Activated CD4-positive, CD25-positive, alpha-beta regulatory T cell treated with anti-CD3 and anti-CD28 coated beads, Interleukin-2, amount 50 U/mL, for 24 hours (primary cell): ENCODE measurements at regions not wholly inside any gene's neighbourhood (a gene's known extent, or its start where the extent isn't known, plus 50 kb on each side); places are given as distances from the start of the nearest gene placed in this dataset.
"Not testable (repeated sequence)": the region's sequence is repeated elsewhere in the genome, so short reads cannot be mapped to it uniquely, and the experiment has no call there.

Source experiments
- ATAC-seq, 2 donors: fragments of 150-1000 bp; cut with Tn5 transposase; one replicate each; pipeline ENCODE4 v1.10.0; 2021; ENCODE audit warnings: mild to moderate bottlenecking in 1 of 2, moderate library complexity in 1 of 2

DNA sequence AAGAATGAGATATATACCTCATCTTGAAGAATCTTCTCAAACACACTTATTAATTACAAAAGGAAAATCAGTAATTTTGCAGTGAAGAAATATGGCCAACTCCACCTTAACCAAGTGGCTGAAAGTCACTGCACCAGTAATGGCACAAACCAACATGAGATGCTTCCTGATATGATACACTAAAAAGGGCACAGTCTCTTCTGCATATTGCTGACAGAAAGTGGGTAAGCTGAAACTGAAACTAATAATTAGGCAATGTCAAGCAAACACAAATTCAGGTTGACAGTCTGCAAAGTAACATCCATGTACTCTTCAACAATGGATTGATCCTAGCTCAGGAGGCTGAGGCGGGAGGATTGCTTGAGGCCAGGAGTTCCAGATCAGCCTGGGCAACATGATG, 56.1 kb downstream of the ZNF22 start:
- not testable (repeated sequence) for ATAC-seq

- no peak for ATAC-seq
These were observed 57.9 kb downstream of the ZNF22 start for GRCh38 chr10:45058580-45058979.

- no peak for ATAC-seq
These were observed 58.4 kb downstream of the ZNF22 start for GRCh38 chr10:45058992-45059561.

DNA sequence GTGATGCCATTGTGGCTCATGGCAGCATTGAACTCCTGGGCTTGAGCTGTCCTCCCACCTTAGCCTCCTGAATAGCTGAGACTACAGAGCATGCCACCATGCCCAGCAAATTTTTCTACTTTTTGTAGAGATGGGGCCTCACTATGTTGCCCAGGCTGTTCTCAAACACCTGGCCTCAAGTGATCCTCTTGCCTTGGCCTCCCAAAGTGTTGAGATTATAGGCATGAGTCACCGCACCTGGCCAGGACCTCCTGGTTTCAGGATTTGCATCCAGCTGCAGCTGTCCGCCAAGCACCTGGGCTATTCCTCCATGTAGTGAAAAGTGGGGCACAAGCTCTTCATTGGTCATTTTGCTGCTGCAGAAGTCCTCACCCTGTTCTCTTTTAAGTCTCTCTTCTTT, 58.9 kb downstream of the ZNF22 start:
- no peak for ATAC-seq

- ATAC-seq = no peak
These were observed 61.3 kb downstream of the ZNF22 start for GRCh38 chr10:45061982-45062381.

DNA sequence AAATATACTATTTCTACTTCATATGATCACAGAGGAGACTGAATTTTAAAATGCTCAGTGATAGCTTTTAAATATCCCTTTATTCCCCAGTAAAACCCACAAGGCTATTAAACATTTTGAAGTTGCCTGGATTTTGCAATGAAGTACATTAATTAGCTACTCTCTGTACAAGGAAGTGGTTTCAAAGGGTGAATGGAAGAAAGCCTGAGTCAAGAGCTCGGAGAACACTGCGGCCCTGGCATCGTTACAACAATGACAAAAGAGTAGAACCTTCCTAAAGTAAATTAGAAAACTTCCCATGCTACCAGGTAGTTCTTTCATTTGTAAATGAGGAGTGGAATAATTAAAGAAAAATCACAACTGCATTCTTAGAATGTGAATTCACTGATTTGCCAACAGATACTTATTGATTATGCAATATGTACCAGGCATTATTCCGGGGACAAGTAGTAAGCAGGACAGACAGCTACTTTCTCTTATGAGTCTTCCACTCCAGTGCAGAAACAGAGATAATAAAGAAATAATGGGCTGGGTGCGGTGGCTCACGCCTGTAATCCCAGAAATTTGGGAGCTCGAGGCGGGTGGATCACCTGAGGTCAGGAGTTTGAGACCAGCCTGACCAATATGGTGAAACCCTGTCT, 63.0 kb downstream of the ZNF22 start:
- no peak for ATAC-seq

DNA sequence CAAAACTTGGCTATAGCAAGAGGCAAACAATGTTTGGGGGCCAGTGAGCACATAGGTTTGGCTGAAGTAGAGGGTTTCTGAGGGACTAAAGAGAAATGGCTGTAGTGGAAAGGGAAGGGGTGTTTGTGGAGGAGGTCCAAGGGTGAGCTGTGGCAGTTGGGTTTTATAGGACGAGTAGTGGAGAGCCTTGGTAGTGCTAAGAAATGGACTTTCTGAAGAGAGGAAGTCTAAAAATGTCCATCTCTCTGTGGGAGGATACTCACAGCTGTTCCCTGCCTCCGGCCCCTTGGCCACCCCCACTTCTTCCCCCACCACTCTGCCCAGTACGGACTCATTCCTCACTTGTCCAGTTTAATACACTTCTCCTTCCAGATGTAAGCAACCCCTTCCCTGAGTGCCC, 64.3 kb downstream of the ZNF22 start:
- no peak for ATAC-seq

- no peak for ATAC-seq
These were observed 70.5 kb downstream of the ZNF22 start for GRCh38 chr10:45071043-45071813.

DNA sequence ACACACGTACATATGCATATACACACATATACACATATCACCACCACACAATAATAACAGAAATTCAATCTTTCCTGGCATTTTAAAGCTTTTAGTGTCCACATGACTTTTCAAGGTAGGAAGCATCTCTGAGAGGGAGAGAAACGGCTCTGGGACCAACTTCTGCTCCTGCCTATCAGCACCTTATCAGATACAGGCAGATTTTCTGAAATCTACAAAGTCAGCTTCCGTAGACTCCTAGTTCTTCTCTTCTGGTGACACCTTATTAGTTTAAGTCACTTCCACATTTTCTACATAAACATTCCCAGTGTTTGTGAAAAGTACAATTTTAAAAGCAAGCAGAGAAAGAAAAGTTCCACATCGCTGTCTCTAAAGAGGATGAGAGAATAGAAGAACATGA, 74.5 kb downstream of the ZNF22 start:
- ATAC-seq = no peak

DNA sequence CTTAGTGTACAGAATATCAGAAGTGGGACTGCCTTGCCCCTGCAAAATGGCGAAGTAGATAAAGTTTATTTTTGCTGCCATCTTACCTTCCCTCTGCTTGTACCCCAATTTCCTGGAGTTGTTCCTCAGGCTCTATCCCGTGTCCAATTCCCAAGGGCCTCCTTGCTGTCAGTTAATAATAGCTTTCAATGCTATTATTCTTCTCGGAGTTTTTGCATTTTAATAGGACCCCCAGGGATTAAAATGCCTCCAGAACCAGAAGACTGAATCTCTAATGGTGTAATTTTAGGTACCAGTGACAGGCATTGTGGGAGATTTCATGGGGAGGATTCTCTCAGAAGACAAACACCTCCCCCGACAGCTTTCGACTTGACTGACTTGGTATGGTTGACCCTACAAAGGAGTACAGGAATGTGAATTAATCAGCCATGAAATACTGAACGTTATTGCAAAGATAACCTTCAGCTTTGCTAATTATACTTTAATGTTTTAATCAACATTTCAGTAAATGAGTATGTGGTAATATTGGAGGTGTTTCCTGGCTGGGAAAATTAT, 75.2 kb downstream of the ZNF22 start:
- no peak for ATAC-seq

DNA sequence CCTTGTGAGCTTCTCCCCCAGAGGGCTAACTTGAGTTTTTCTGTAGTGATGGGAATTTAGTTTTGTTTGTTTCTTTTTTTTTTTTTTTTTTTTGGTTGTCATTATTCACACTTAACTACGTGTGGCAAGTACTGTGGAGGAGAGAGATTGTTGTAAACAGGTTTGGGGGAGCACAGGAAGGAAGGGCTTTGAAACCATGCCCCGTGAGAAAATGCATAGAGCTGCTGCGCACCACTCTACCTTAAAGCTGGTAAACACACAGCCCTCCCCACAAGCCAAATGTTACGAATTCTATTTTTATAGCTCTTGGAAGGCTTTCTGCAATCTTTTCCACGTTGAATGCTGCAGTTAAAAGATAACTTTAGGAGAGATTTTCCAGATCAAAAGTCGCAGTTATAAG, 76.2 kb downstream of the ZNF22 start:
- ATAC-seq = no peak

DNA sequence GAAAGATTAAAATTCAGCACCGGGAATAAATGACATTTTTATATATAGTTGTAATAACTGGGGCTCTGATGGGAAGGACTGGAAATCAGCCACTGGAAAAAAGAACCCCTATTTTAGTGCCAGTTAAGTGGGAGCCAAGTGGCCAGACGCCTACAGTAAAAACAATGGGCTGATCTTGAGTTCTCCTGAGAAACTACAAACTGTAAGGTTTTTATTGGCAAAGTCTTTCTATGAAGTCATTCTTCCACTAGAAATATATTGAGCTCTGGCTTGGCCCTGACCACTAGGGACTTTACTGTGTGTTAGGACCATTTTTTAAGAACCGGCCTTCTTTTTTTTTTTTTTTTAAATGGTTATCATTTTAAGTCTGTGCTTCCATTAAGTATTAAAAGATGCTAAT, 79.6 kb downstream of the ZNF22 start:
- ATAC-seq = no peak

DNA sequence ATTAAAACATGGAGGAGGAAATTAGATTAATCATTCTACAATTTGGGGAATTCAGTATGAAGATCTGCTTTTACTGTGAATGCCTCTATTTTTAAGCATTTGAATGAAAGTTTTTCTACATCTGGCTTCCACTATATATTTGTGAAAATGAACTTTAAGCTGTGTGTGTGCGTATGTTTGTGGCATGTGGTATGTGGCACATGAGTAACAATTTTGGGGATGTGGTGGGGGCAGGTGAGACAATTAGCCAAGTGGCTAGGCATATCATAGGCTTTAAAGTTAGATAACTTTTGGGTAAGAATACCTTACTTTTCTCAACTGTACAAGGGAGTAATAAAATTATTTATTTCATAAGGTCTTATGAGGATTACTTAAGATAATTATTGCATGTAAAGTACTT, 81.5 kb downstream of the ZNF22 start:
- ATAC-seq = no peak

DNA sequence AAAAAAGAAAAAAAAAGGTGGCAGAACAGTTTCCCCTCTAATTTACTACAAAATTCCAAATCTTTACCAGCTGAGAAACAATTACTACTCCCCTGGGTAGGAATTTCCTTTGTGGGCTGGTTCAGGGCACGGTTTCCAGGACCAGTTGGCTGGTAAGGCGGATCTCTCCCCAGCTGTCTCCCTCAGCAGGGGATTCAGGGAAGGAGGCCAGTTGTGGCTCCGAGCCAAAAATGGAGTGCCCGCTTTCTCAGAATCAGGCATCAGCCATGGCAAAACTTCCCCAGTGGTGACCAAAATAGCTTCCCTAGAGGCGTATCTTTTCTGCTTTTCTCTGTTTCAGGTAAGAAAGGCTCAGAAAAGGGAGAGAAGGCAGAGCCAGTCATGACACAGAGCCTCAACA, 91.2 kb downstream of the ZNF22 start:
- no peak for ATAC-seq

GRCh38 chr10:45093945-45094344, 93.2 kb downstream of the ZNF22 start:
- no peak for ATAC-seq

- ATAC-seq = no peak
These were observed 94.6 kb downstream of the ZNF22 start for GRCh38 chr10:45095286-45095685.

DNA sequence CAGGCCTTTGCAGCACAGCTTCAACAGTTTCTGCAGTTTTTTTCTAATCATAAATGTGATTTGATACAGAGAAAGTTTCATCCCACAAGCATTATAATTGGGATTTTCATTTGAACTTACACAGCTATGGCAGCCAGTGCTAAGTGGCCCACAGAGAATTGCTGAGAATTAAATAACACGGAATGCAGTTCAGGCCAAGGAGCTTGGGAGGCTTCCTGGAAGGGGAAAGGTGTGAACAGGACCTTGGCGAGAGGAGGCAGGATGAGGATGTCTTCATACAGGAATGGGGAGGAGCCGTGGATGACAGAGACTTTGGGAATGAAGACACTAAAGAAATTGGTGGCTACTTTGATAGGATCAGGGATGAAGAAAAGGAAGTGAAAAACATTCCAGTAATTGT, 95.3 kb downstream of the ZNF22 start:
- no peak for ATAC-seq

DNA sequence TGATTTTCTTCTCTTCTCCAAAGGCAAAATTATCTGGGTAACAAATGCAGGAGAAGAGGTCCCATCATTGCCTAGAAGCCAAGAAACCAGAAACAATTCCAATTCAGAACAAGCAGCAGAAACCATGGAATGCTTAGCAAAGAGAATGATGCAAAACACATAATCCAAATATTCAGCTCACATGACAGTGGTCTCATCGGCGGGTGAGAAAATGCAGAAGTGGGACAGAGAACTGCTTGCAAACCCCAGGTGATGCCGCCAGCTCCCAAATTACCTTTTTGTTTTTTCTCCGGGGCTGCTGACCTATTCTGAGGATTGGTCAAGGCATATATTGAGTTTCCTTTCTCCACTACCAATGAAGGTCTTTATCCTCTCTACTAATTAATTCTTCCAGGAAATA, 99.7 kb downstream of the ZNF22 start:
- no peak for ATAC-seq

DNA sequence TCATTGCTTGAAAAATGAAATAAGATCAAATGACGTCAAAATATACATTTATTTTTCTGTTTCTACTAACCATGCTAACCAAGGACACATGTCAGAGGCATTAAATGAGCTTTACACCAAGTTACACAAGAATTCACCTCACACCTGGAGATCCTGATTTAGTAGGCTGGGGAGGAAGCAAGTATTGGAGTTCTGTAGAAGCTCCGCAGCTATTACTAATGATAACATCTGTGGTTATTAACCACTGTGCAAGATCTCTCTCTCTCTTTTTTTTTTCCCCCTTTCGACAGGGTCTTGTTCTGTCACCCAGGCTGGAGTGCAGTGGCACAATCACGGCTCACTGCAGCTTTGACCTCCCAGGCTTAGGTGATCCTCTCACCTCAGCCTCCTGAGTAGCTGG, 104.0 kb downstream of the ZNF22 start:
- ATAC-seq = no peak

DNA sequence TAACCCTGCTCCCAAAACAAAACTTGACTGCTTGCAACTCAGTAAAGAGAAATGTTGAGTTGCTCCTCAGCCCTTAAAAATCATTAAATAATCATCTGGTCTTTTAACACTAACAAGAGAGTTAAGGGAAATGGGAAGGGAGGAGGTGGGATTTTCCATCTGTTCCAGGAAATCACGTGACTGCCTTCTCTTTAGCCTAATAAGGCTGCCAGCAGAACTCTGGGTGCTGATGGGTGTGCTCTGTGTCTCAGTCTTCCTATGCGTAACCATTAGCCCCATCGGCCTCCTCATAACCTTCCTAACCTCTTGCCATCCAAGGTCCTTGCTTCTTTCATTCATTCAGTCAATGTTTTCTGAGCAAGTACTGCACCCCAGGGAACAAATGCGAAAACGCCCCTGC, 104.6 kb downstream of the ZNF22 start:
- not testable (repeated sequence) for ATAC-seq

- ATAC-seq = no peak
These were observed 105.6 kb downstream of the ZNF22 start for GRCh38 chr10:45106236-45106856.

DNA sequence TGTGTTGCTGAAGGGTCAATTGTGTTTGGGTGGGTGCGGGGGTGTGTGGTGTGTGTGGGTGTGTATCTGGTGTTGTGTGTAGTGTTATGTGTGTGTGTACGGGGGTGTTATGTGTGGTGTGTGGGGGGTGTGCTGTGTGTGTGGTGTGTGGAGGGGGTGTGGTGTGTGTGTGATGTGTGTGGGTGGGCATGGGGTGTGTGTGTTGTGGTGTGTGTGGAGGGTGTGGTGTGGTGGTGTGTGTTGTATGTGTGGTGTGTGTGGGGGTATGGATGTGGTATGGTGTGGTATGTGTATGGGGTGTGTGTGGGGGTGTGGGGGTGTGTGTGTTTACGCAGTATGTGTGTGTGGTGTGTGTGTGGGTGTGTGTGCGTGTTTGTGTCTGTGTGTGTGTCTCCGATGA, 110.8 kb downstream of the ZNF22 start:
- no peak for ATAC-seq

- not testable (repeated sequence) for ATAC-seq
These were observed 117.2 kb downstream of the ZNF22 start for GRCh38 chr10:45117940-45118339.

GRCh38 chr10:45118929-45119328, 118.2 kb downstream of the ZNF22 start:
- ATAC-seq = no peak
